ENCODE measurements at regions not wholly inside any gene's neighbourhood (a gene's known extent, or its start where the extent isn't known, plus 50 kb on each side); places are given as distances from the start of the nearest gene placed in this dataset.
"Not testable (repeated sequence)": the region's sequence is repeated elsewhere in the genome, so short reads cannot be mapped to it uniquely, and the experiment has no call there.

GRCh38 chr5:87598460-87598859 is 185.7 kb upstream of the CCNH start:
- no peak for DNase-seq

- no peak for DNase-seq
Measured at GRCh38 chr5:87594566-87594965, 181.8 kb upstream of the CCNH start.

- no peak for DNase-seq
Measured at GRCh38 chr5:87589587-87589986, 176.9 kb upstream of the CCNH start.

GRCh38 chr5:87588316-87588715 is 175.6 kb upstream of the CCNH start:
- DNase-seq, result no peak

- DNase-seq, result not testable (repeated sequence)
Measured at GRCh38 chr5:87583704-87584103, 171.0 kb upstream of the CCNH start.

GRCh38 chr5:87582149-87582548 is 169.4 kb upstream of the CCNH start:
- DNase-seq, result no peak

- no peak for DNase-seq
Measured at GRCh38 chr5:87581661-87582060, 168.9 kb upstream of the CCNH start.

GRCh38 chr5:87579678-87580077 is 166.9 kb upstream of the CCNH start:
- no peak for DNase-seq

- no peak for DNase-seq
Measured at GRCh38 chr5:87576867-87577266, 164.1 kb upstream of the CCNH start.

GRCh38 chr5:87576306-87576705 is 163.6 kb upstream of the CCNH start:
- DNase-seq, result not testable (repeated sequence)

- DNase-seq, result no peak
Measured at GRCh38 chr5:87574106-87574505, 161.4 kb upstream of the CCNH start.

- DNase-seq, result no peak
Measured at GRCh38 chr5:87572611-87573010, 159.9 kb upstream of the CCNH start.

GRCh38 chr5:87572090-87572489 is 159.4 kb upstream of the CCNH start:
- no peak for DNase-seq

GRCh38 chr5:87570366-87570765 is 157.6 kb upstream of the CCNH start:
- no peak for DNase-seq

GRCh38 chr5:87562068-87562467 is 149.3 kb upstream of the CCNH start:
- no peak for DNase-seq

- no peak for DNase-seq
Measured at GRCh38 chr5:87560528-87560927, 147.8 kb upstream of the CCNH start.

- no peak for DNase-seq
Measured at GRCh38 chr5:87551911-87552310, 139.2 kb upstream of the CCNH start.

- no peak for DNase-seq
Measured at GRCh38 chr5:87541676-87542075, 128.9 kb upstream of the CCNH start.

GRCh38 chr5:87541033-87541432 is 128.3 kb upstream of the CCNH start:
- DNase-seq, result no peak

- DNase-seq, result no peak
Measured at GRCh38 chr5:87539839-87540238, 127.1 kb upstream of the CCNH start.

GRCh38 chr5:87536365-87536764 is 123.6 kb upstream of the CCNH start:
- no peak for DNase-seq

GRCh38 chr5:87535706-87536105 is 123.0 kb upstream of the CCNH start:
- no peak for DNase-seq

- no peak for DNase-seq
Measured at GRCh38 chr5:87529486-87530076, 116.9 kb upstream of the CCNH start.

GRCh38 chr5:87526131-87526530 is 113.4 kb upstream of the CCNH start:
- DNase-seq, result no peak

GRCh38 chr5:87524217-87524616 is 111.5 kb upstream of the CCNH start:
- DNase-seq, result no peak

- not testable (repeated sequence) for DNase-seq
Measured at GRCh38 chr5:87511778-87512177, 99.0 kb upstream of the CCNH start.
